ENCODE measurements at regions not wholly inside any gene's neighbourhood (a gene's known extent, or its start where the extent isn't known, plus 50 kb on each side); places are given as distances from the start of the nearest gene placed in this dataset.

DNA sequence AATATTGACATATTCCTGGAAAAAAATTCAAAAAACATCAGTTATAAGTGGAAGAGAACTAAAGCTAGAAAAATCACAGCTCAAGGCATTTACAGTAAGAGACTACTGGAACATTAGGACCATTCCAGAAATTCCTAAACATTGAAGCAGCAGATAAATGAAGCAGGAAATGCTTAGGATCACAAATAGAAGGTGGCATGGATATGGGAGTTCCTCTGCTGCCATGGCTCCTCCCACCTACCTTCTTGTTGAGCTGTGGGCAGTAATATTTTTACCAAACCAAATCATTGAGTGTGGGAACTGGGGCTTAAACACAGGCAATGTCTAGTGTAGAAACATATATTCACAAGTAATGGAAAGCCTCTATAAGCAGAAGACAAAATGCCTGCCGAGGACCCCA lies 292.8 kb downstream of the ANKRD7 start:
- TF ChIP-seq, protein P1, sequence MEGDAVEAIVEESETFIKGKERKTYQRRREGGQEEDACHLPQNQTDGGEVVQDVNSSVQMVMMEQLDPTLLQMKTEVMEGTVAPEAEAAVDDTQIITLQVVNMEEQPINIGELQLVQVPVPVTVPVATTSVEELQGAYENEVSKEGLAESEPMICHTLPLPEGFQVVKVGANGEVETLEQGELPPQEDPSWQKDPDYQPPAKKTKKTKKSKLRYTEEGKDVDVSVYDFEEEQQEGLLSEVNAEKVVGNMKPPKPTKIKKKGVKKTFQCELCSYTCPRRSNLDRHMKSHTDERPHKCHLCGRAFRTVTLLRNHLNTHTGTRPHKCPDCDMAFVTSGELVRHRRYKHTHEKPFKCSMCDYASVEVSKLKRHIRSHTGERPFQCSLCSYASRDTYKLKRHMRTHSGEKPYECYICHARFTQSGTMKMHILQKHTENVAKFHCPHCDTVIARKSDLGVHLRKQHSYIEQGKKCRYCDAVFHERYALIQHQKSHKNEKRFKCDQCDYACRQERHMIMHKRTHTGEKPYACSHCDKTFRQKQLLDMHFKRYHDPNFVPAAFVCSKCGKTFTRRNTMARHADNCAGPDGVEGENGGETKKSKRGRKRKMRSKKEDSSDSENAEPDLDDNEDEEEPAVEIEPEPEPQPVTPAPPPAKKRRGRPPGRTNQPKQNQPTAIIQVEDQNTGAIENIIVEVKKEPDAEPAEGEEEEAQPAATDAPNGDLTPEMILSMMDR (IDR thresholded peaks at IDR 0.05; ENCODE audit: poor library complexity, severe bottlenecking) = no peak
- TF ChIP-seq EZH2 (IDR thresholded peaks at IDR 0.05; ENCODE audit: borderline replicate concordance, insufficient read depth, low read length, poor library complexity, severe bottlenecking) (no peak), POLR2AphosphoS5 (IDR thresholded peaks at IDR 0.05) (no peak), REST (IDR thresholded peaks at IDR 0.05; ENCODE audit: borderline replicate concordance) (no peak), TAF1 (IDR thresholded peaks at IDR 0.05; ENCODE audit: low read depth) (no peak), RAD21 (conservative IDR thresholded peaks at IDR 0.05) (no peak), EP300 (conservative IDR thresholded peaks at IDR 0.05; ENCODE audit: poor library complexity, severe bottlenecking) (no peak), SMC3 (conservative IDR thresholded peaks at IDR 0.05; ENCODE audit: poor library complexity) (no peak)

All from neural cell (in vitro differentiated cells).